HG03095 (cell line): ENCODE measurements at regions not wholly inside any gene's neighbourhood (a gene's known extent, or its start where the extent isn't known, plus 50 kb on each side); places are given as distances from the start of the nearest gene placed in this dataset.

ENCODE experiments used
- ATAC-seq: cut with Tn5 transposase; IDR thresholded peaks from one replicate; pipeline ENCODE4 v1.9.1; 2021; ENCODE audit warnings: moderate library complexity; ENCODE audit not compliant: unreplicated experiment

GRCh38 chr6:163663575-163663974 is 249.1 kb downstream of the QKI start:
- no peak for ATAC-seq

DNA sequence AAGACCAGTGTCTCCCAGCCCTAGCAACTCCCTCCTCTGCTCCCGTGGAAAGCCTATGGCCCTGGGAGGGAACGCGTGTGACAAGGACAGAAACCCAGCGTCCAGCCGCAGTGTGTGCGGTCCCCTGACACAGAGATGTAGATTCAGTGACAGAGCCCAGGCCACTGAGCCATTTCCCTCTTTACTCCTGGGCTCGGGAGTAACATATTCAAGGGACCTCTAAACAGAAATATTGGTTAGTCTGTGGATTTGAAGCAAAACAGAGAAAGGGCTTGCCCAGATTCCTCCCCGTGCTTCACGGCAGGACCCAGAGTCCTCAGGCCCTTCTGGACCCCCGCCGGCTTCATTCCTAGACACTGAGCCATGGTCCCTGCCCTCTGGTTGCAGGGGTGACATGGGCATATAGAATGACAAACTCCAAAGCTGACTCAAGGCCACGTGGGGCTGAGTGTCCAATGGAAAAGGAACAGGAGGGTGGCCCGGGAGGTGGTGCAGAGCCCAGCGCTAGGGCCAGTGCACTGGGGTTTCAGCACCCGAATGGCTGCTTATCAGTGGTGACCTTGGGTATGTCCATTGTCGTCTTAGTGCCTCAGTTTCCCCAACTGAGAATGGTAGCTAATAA is 248.2 kb downstream of the QKI start:
- no peak for ATAC-seq

DNA sequence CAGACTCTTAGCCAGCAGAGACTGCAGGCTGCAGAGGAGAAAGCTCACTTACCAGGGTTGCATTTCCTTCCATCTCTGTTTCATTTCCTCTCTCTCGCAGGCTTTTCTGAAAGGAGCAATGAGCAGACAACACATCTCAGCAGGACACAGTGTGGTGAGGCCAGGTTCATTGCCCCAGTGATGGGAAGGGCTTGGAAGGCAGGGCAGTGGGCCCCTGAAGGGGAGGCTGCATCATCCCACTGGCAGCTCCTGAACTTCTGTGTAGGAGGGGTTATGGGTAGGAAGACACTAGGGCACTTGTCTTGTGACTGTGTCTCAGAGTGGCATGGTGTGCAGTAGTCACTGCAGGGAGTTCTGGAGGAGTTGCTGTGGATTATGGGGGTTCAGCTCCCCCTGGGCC is 246.8 kb downstream of the QKI start:
- ATAC-seq = peak; percentile 97

DNA sequence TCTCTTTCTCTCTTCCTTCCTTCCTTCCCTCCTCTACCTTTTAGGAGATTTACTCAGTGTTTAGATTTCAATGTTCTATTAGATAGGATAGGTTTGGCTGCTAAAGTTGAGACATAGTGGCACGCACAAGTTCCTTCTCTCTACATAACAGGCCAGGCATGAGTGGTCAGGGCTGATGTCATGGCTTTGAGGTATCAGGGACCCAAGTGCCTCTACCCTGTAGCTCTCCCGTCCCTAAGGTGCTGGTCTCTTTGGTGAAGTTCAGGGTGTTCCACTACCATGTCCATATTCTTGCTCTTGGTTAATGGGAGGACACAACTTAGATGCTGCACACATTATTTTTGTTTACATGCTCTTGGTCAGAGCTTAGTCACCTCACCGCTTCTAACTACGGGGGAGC is 245.3 kb downstream of the QKI start:
- ATAC-seq = no peak

DNA sequence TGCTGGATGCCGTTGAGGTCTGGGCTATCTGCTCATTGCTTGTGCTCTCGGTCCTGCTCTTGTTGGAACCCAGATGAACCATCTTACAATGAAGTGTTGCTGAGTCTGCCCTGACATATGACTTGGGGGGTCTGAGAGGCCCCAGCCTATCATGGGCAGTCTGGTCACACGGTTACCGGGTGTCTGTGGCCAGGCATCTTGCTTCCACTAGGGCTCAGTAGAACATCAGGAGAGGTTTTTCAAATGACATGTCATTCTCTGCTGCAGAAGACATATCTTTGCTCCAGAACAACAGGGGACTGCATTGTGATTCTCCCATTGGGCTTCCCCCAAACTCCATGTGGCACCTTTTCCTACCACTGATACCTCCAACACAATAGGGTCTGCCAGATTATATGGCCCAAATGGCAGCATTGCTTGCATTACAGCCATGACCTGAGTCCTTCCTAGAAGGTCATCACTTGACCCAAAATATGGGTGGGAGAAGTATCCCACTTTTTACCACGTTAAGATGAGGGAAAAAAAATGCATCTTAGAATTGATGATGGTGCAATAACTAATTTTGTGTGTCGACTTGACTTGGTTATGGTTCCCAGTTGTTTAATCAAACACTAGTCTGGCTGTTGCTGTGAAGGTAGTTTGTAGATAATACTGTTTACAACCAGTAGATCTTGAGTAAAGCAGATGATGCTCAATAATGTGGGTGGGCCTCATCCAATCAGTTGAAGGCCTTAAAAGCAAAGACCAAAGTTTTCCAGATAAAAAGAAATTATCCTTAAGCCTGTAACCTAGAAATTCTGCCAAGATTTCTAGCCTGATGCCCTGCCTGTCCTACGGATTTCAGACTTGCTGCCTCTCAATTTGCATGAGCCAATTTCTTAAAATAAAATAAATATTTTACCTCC is 241.0 kb downstream of the QKI start:
- no peak for ATAC-seq

DNA sequence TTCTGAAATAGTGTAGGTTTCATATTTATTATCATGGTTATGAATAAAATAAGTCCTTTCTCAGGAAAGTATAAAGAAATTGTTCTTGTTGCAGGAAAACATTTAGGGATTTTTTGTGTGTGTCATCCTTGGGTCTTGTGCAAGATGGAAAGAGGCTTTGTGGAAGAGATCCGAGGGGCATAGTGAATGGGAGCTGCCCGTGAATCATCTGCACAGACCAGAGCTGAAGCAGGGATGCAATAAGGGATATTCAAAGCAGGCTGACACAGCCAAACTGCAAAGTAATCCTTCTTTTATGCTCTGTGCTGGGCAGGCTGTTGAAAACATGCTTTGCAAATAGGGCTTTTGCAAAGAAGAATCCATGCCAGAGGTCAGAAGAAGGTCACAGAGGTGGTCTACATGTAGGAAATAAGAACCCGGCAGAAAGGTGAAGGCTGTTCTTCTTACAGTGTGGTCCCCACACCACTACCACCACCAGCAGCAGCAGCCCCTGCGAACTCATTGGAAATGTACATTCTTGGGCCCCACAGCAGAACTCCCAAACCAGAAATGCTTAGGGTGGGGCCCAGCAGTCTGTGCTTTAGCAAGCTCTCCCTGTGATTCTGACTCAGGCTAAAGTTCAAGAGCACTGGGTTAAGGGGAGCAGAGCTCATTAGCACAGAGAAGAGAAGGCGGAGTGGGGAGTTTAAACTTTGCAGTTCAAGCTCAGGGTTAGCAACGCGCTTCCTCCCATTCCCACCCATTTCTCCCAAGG is 237.6 kb downstream of the QKI start:
- no peak for ATAC-seq

DNA sequence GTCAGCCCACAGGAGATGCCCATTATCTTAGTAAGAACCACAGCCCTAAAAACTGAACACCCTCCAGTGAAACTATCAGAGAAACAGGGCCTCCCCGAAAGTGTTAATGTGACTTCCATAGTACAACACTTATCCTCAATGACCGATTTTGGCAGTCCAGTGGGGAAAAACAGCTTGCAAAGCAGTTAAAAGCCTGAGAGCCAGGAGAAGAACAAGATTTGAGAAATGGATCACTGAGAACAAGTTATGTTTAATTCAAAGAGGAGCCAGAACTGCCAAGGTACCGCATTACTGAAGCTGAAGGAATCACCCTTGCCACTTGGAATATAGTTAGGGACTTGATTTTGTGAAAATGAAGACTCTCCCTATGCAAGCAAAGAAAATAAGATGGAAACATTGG is 236.9 kb downstream of the QKI start:
- no peak for ATAC-seq

DNA sequence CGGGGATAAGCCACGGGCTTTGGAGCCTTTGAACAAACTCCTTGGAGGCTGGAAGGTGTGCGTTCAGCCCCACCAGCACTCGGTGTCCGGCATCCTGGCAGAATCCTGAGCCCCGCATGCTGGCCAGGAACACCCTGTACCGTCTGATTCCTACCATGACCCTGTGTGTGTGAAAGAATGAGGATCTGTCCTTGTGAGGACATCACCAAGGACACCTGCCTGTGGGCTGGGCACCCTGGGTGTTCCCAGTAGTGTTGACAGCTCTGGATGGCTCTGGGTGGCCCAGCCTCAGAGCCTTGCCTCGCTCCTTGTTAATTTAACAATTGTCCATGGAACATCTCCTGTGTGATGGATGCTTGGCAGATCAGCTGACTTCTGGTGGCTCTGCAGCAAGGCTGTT is 234.3 kb downstream of the QKI start:
- no peak for ATAC-seq

DNA sequence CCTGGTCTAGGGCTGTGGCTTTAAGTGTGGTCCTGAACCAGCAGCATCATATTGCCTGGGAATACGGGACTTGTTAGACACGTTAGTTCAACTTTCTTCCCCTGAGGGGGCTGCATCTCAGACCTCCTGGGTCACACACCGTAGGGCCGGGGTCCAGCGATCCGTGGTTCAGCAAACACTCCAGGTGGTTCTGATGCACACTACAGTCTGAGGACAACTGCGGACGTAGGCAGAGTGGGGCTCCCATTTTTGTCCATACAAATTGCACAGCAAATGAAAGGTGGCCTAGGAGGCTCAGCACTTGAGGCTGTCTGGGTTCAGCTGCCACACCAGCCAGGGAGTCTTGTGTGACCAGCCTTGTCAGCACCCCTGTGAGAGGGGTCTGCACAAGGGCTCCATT is 233.1 kb downstream of the QKI start:
- no peak for ATAC-seq

DNA sequence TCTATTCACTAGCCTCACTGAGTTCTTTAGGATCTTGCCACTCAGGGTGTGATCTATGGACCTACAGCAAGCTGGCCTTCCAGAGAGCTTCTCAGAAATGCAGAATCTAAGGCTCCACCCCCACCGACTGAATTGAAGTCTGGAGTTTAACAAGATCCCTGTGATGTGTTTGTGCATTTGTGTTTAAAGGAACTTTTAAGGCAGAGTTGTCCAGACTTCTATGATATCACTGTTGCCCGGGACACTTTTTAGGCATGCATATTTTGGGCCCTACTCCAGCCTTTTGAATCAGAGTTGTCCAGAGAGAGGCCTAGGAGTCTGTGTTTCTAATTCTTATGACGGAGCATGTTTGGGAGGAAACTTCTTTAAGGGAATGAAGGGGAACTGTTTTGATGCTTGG is 232.3 kb downstream of the QKI start:
- no peak for ATAC-seq

GRCh38 chr6:163646133-163646532 is 231.6 kb downstream of the QKI start:
- ATAC-seq = no peak

- no peak for ATAC-seq
These were observed 231.0 kb downstream of the QKI start for GRCh38 chr6:163645560-163645959.

DNA sequence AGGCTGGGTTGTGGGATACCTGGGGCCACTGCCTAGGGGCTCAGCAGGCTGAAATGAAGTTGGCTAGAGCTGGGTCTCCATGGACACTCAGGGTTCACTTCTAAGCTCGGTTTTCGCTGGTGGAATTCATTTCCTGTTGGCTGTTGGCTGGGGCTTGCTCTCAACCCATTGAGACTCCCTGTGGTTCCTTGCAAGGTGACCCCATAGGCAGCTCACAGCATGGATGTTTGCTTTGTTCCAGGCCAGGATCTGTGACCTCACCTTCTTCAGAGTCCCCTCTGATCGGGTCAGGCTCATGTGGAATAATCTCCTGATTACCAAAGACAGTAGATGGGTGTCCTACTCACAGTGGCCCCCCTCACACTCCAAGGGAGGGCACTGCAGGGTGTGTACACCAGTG is 229.3 kb downstream of the QKI start:
- no peak for ATAC-seq

DNA sequence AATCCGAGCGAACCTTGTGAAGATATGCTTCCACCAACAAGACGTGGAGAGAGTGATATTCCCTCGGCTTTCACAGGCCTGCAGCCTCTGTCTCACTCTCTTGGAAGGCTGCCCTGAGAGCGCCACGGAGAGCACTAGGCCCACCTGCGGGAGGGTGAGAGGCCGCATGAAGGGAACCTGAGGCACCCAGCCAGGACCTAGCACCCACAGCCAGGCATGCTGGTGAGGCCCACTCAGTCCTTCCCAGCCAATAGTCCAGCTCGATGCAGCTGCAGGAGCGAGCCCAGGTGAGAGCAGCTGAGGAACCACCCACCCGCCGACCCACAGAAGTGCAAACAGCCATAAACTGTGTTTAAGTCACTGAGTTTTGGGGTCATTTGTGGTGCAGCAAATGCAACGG is 227.2 kb downstream of the QKI start:
- ATAC-seq = no peak

GRCh38 chr6:163640641-163641040 is 226.1 kb downstream of the QKI start:
- no peak for ATAC-seq

DNA sequence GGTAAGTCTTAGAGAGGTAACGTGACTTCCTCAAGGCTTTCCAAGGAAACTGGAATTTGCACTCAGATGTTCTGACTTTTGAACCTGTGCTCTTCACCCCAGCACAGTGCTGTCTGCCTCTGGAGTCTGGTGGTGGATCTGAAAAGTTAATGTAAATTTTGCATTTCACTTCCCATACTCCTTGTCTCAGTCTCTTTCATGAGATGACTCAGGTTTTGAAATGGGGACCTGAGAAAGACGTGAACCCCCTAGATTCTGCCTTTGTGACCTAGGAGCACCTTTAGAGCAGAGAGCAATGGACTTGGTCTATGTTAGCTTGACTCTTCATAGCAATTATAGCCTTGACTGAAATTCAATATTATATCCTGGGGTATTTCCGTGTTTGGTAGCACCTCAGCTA is 223.0 kb downstream of the QKI start:
- ATAC-seq = peak; percentile 96

GRCh38 chr6:163635731-163636364 is 221.3 kb downstream of the QKI start:
- no peak for ATAC-seq

DNA sequence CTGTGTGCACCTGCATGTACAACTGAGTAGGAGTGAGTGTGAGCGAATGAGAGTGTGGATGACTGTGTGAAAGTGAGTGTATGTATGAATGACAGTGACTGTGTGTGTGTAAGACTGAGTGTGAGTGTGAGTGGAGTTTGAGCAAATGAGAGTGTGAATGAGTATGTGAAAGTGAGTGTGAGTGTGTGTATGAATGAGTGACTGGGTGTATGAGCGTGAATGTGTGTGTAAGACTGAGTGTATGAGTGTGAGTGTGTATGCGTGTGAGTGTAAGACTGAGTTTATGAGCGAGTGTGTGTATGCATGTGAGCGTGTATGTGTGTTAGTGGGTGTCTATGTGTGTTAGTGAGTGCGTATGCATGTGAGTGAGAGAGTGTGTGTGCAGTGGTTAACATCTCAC is 220.8 kb downstream of the QKI start:
- no peak for ATAC-seq

DNA sequence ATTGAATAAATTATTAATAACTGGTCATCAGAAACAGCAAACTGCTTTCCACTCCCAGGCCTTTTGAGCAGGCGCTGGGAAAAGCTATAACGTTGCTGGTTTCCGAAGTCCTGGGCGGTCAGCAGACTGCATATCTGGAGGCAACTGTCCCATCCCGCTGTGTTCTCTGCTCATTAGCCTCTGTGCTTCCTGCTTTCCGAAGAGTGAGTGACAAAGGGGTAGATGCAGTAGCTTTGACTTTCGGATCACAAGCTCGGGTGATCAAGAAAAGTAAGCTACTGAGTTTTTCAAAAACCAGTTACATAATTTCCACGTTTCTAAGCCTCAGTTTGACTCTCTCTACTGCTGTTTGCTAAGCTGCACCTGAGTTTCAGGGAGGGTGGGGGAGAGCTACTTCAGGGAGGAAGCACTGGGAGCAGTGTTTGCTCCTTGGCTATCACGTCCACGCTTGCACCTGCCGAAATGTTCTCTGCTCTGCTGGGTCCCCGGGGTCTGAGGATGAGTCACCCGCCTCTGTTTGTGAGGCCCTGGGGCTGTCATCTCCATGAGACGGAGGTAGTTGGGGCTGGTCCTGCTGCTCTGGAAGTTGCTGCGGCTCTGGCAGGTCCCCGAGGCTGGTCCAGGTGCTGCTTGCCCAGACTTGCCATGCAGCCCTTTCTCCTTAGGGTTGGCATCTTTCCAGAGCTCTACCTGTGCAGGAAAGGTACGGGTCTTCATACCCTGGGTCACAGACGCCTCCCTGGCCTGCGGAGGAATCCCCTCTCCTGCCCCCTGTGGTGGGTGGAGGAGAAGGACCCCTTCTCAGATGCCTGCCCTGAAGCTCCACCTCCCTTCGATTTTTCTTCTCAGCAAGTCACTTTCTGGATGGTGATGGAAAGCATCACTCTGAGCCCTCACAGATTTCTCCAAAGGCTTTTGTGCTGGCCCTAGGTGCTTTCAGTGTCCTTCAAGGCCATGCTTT is 220.0 kb downstream of the QKI start:
- ATAC-seq = no peak

- ATAC-seq = no peak
These were observed 216.5 kb downstream of the QKI start for GRCh38 chr6:163630991-163631390.
